ENCODE measurements at regions not wholly inside any gene's neighbourhood (a gene's known extent, or its start where the extent isn't known, plus 50 kb on each side); places are given as distances from the start of the nearest gene placed in this dataset.

- Histone ChIP-seq H3K27me3 (ENCODE audit: control insufficient read depth in 1 of 2, insufficient read depth in 2 of 2, low read length in 2 of 2) (no peaks in the 10 kb centered on the region), H3K9me3 (ENCODE audit: control insufficient read depth in 1 of 2, insufficient read depth in 1 of 2, low read length in 2 of 2) (no peaks in the 10 kb centered on the region), H3K4me1 (ENCODE audit: insufficient read depth, low read length) (no peaks in the 10 kb centered on the region), H3K36me3 (ENCODE audit: insufficient read depth, low read length) (no peaks in the 10 kb centered on the region), H3K4me3 (ENCODE audit: low read length) (no peak overlapping the region), H3K27ac (ENCODE audit: low read depth in 1 of 2, low read length in 2 of 2) (no peak overlapping the region)
- intact Hi-C loops (cut with DNase I, micrococcal nuclease) = no loop called here
- Mint-ChIP-seq H3K4me3 (no peak overlapping the region), H3K36me3 (ENCODE audit: low read depth) (no peaks in the 10 kb centered on the region), H3K9me3 (no peaks in the 10 kb centered on the region), H3K27ac (no peak overlapping the region), H3K27me3 (no peaks in the 10 kb centered on the region), H3K4me1 (ENCODE audit: low read depth) (no peaks in the 10 kb centered on the region)
- POLR2A ChIA-PET = no interaction called here
- no peak for TF ChIP-seq CTCF (IDR thresholded peaks at IDR 0.05)
- CTCF ChIA-PET = no interaction called here
- DNase-seq (no peak), ATAC-seq (ENCODE audit: poor library complexity) (no peak)
These were observed 794.8 kb downstream of the SATB2 start for GRCh38 chr2:198662905-198663304.

GRCh38 chr2:198660501-198660900, 797.2 kb downstream of the SATB2 start:
- ChIA-PET POLR2A (no interaction called here), CTCF (no interaction called here)
- Histone ChIP-seq H3K4me3 (ENCODE audit: low read length) (no peak overlapping the region), H3K27me3 (ENCODE audit: control insufficient read depth in 1 of 2, insufficient read depth in 2 of 2, low read length in 2 of 2) (no peaks in the 10 kb centered on the region), H3K27ac (ENCODE audit: low read depth in 1 of 2, low read length in 2 of 2) (no peak overlapping the region), H3K36me3 (ENCODE audit: insufficient read depth, low read length) (no peaks in the 10 kb centered on the region), H3K9me3 (ENCODE audit: control insufficient read depth in 1 of 2, insufficient read depth in 1 of 2, low read length in 2 of 2) (no peaks in the 10 kb centered on the region), H3K4me1 (ENCODE audit: insufficient read depth, low read length) (no peaks in the 10 kb centered on the region)
- no peak overlapping the region for H3K27ac Mint-ChIP-seq
- H3K27me3 Mint-ChIP-seq = no peaks in the 10 kb centered on the region
- DNase-seq = no peak
- TF ChIP-seq CTCF (IDR thresholded peaks at IDR 0.05) = no peak
- no peaks in the 10 kb centered on the region for H3K4me1 Mint-ChIP-seq (ENCODE audit: low read depth)
- no peaks in the 10 kb centered on the region for H3K36me3 Mint-ChIP-seq (ENCODE audit: low read depth)
- H3K4me3 Mint-ChIP-seq = no peak overlapping the region
- intact Hi-C loops (cut with DNase I, micrococcal nuclease) = no loop called here
- no peak for ATAC-seq (ENCODE audit: poor library complexity)
- no peaks in the 10 kb centered on the region for H3K9me3 Mint-ChIP-seq

- Histone ChIP-seq H3K27me3 (ENCODE audit: control insufficient read depth in 1 of 2, insufficient read depth in 2 of 2, low read length in 2 of 2) (no peaks in the 10 kb centered on the region), H3K4me1 (ENCODE audit: insufficient read depth, low read length) (no peaks in the 10 kb centered on the region), H3K36me3 (ENCODE audit: insufficient read depth, low read length) (no peaks in the 10 kb centered on the region), H3K9me3 (ENCODE audit: control insufficient read depth in 1 of 2, insufficient read depth in 1 of 2, low read length in 2 of 2) (no peaks in the 10 kb centered on the region), H3K4me3 (ENCODE audit: low read length) (no peak overlapping the region), H3K27ac (ENCODE audit: low read depth in 1 of 2, low read length in 2 of 2) (no peak overlapping the region)
- H3K27me3 Mint-ChIP-seq = no peaks in the 10 kb centered on the region
- H3K36me3 Mint-ChIP-seq (ENCODE audit: low read depth) = no peaks in the 10 kb centered on the region
- no peaks in the 10 kb centered on the region for H3K9me3 Mint-ChIP-seq
- H3K27ac Mint-ChIP-seq = no peak overlapping the region
- POLR2A ChIA-PET = no interaction called here
- no peak for ATAC-seq (ENCODE audit: poor library complexity)
- DNase-seq = no peak
- no peak overlapping the region for H3K4me3 Mint-ChIP-seq
- intact Hi-C loops (cut with DNase I, micrococcal nuclease) = no loop called here
- CTCF ChIA-PET = no interaction called here
- no peak for TF ChIP-seq CTCF (IDR thresholded peaks at IDR 0.05)
- H3K4me1 Mint-ChIP-seq (ENCODE audit: low read depth) = no peaks in the 10 kb centered on the region
These were observed 798.5 kb downstream of the SATB2 start for GRCh38 chr2:198659096-198659870.
